ENCODE measurements at regions not wholly inside any gene's neighbourhood (a gene's known extent, or its start where the extent isn't known, plus 50 kb on each side); places are given as distances from the start of the nearest gene placed in this dataset.
A peak's percentile ranks its signal among the peaks of the same experiment; 100 is the strongest.

DNA sequence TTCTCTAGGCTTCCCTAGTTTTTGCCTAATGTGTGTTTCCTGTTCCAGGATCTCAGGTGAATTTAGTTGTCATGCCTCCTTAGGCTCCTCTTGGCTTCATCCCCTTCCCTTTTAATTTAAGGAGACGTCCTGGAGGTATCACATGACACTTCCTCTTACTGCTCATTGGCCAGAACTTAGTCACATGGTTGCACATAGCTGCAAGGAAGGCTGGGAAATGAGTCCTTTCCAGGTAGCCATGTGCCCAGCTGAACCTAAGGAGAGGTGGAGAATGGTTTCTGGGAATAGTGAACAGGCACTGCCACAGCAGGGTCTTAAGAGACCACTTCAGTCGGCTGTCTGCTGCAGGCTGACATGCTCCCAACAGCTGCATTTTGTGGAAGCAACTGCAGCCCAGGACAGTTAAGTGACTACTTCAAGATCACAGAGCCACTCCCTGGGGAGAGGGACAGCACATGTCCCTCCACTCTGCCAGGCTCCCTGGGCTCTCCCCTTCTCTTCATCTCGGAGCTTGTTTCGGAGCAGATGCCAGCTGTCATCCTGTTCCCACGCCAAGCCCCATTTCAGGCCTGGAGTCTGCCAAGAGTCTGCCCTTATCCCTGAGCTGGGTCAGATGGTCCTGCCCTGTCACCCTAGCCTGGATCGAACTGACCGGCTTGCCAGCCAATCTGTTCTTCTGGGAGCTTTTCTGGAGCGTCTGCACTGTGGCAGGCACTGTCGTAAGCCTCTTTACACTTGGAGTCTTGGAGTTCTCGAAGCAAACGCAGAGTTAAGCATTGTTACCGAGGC, 81.4 kb upstream of the FOXF1 start:
- DNase-seq (ENCODE audit: low read depth) = no peak
- TF ChIP-seq, protein P1, sequence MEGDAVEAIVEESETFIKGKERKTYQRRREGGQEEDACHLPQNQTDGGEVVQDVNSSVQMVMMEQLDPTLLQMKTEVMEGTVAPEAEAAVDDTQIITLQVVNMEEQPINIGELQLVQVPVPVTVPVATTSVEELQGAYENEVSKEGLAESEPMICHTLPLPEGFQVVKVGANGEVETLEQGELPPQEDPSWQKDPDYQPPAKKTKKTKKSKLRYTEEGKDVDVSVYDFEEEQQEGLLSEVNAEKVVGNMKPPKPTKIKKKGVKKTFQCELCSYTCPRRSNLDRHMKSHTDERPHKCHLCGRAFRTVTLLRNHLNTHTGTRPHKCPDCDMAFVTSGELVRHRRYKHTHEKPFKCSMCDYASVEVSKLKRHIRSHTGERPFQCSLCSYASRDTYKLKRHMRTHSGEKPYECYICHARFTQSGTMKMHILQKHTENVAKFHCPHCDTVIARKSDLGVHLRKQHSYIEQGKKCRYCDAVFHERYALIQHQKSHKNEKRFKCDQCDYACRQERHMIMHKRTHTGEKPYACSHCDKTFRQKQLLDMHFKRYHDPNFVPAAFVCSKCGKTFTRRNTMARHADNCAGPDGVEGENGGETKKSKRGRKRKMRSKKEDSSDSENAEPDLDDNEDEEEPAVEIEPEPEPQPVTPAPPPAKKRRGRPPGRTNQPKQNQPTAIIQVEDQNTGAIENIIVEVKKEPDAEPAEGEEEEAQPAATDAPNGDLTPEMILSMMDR (conservative IDR thresholded peaks at IDR 0.05; ENCODE audit: low read length) = no peak
- no peak overlapping the region for H3K4me3 ChIP-seq (ENCODE audit: low read length)

DNA sequence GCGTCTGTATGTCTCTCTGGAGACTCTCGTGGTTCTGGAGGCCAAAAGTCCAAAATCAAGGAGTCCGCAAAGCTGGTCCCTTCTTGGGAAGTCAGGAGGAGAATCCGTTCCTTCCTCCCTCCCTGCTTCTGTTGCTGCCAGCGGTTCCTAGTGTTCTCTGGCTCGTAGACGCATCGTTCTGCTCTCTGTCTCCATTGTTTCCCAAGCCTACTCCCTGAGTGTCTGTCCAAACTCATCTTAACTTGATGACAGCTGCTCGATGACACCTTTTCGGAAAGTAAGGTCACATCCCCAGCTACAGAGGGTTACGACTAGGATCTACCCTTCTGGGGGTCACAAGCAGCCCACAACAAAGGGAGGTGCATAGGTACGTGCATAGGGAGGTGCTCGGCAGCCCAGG, 80.7 kb upstream of the FOXF1 start:
- H3K4me3 ChIP-seq (ENCODE audit: low read length) = no peak overlapping the region
- DNase-seq (ENCODE audit: low read depth) = no peak
- TF ChIP-seq, protein P1 (conservative IDR thresholded peaks at IDR 0.05; ENCODE audit: low read length) = no peak

DNA sequence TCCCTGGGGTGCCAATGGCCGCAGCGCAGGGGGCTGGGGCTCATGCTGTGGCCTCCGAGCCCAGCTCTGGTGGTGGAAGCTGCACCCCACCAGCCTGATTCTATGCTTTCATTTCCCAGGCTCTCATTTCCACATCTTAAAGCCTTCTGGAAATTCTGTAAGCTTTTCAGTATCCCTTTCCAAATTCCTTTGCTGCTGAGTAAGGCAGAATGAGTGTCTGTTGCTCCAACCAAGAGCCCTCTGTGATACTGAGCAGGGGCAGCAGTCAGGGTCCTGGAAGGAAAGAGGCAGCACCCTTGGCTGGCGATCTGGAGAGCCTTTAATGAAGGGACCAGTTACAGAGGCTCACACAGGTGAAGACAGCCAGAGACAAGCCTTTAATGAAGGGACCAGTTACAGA, 79.5 kb upstream of the FOXF1 start:
- H3K4me3 ChIP-seq (ENCODE audit: low read length) = no peak overlapping the region
- peak; percentile 7 for DNase-seq (ENCODE audit: low read depth)
- TF ChIP-seq, protein P1 (conservative IDR thresholded peaks at IDR 0.05; ENCODE audit: low read length) = no peak

DNA sequence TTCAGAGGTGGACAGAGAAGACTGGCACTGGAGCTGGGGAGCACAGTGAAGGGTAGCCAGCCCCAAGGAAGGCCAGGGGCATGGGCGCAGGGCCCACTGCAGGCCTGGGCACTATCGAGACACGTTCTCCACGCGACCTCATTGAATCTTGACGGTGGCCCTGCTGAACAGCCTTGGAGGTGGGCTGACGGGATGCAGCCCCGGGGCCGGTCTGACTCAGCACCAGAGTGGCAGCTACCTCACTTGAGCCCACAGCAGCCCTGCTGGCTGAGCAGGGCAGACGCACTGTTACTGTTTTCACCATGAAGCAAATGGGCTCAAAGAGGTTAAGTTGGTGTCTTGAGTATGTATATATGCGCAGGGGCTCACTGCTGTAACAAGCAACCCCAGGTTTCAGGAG, 78.8 kb upstream of the FOXF1 start:
- no peak overlapping the region for H3K4me3 ChIP-seq (ENCODE audit: low read length)
- TF ChIP-seq, protein P1 (conservative IDR thresholded peaks at IDR 0.05; ENCODE audit: low read length) = no peak
- no peak for DNase-seq (ENCODE audit: low read depth)

DNA sequence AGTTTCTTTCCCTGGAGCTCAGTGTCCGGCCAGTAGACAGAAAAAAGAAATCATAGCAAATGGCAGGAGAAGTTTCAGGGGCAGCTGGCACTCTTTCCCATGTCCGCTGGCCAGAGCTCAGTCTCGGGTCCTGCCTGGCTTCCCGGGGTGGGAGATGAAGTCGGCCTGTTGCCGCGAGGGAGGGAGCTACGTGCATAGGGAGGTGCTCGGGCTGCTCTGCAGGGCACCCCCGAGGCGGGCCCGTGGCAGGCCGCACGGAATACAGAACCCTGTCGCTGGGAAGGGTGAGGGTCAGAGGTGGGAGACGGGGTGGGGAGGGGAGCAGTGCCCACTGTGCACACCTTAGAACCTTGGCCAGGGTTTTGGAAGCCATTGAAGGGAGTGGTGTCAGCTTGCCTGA, 78.3 kb upstream of the FOXF1 start:
- TF ChIP-seq, protein P1 (conservative IDR thresholded peaks at IDR 0.05; ENCODE audit: low read length) = no peak
- DNase-seq (ENCODE audit: low read depth) = no peak
- H3K4me3 ChIP-seq (ENCODE audit: low read length) = no peak overlapping the region

DNA sequence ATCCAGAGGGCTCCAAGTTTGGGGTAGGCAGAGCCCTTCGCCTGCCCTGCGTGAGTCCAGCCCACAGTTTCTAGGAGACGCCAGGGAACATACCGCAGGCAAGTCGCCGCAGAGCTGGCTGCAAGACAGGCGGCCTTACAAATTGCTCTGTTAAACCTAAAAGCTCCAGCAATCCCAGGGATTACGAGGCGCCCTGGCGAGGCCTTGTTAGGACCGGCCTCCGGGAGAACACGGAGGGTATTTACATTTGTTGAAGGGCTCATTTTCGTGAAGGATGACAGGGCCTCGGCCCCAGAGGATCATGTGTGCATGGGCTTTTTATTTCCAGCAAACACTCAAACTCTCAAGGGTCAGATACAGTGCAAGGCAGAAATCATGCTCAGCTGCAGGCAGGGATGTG, 77.6 kb upstream of the FOXF1 start:
- TF ChIP-seq, protein P1 (conservative IDR thresholded peaks at IDR 0.05; ENCODE audit: low read length) = no peak
- no peak for DNase-seq (ENCODE audit: low read depth)
- no peak overlapping the region for H3K4me3 ChIP-seq (ENCODE audit: low read length)

DNA sequence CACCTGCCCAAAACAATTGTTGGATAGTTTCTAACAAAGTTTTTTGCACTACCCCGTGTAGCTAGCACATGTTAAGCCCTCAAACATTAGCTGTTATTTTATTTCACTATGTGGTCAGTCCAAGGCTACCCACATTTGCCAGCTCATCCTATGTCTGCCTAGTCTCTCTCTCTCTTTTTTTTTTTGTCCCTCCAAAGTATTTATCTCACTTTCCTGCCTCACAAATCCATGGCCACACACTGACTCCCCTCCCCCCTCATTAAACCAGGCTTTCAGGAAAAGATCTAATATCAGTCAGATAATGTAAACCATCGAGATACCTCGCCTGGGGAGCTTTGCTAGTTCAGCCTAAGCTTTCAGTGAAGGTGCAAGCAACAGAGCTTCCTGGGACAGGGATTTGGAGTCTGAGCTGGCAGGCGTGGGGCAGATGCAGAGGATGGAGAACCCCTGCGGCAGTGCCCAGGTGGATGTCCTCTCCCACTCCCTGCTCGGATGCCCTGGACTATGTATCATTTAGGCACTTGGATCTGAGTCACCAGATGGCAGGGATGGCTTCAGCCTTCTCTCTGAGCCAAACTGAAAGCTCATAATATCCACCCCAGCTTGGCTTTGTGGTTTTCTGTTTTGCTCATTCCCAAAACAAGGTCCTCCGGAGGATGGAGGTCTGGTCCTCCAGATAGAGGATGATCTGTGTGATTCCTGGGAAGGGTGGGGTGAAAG, 73.7 kb upstream of the FOXF1 start:
- no peak for DNase-seq (ENCODE audit: low read depth)
- TF ChIP-seq, protein P1 (conservative IDR thresholded peaks at IDR 0.05; ENCODE audit: low read length) = no peak
- H3K4me3 ChIP-seq (ENCODE audit: low read length) = no peak overlapping the region
